Activated naive CD8-positive, alpha-beta T cell treated with anti-CD3 and anti-CD28 coated beads, Interleukin-2, amount 50 U/mL, for 24 hours (primary cell): ENCODE measurements at regions not wholly inside any gene's neighbourhood (a gene's known extent, or its start where the extent isn't known, plus 50 kb on each side); places are given as distances from the start of the nearest gene placed in this dataset.

Experiments used
- ATAC-seq: fragments of 150-1000 bp; cut with Tn5 transposase; one replicate; pipeline ENCODE4 v1.10.0; 2021
- DNase-seq: peaks from one replicate; pipeline ENCODE4 v3.0.0; 2021
- H3K27ac Mint-ChIP-seq: one replicate; pipeline ENCODE4 v1.8.0; 2021; ENCODE audit warnings: mild to moderate bottlenecking, mixed read lengths
- H3K27me3 Mint-ChIP-seq: one replicate; pipeline ENCODE4 v1.8.0; 2021; ENCODE audit warnings: mixed read lengths
- H3K36me3 Mint-ChIP-seq: one replicate; pipeline ENCODE4 v1.8.0; 2021; ENCODE audit warnings: low read depth, mixed read lengths
- H3K4me1 Mint-ChIP-seq: one replicate; pipeline ENCODE4 v1.8.0; 2021; ENCODE audit warnings: mixed read lengths
- H3K4me3 Mint-ChIP-seq: one replicate; pipeline ENCODE4 v1.8.0; 2021; ENCODE audit warnings: mild to moderate bottlenecking, moderate library complexity, mixed read lengths
- H3K9me3 Mint-ChIP-seq: one replicate; pipeline ENCODE4 v1.8.0; 2021; ENCODE audit warnings: mixed read lengths

GRCh38 chr4:180486342-180486741, 1756.9 kb upstream of the TENM3 start:
- peaks cover 3% of the 10 kb centered on the region for H3K9me3 Mint-ChIP-seq
- H3K4me1 Mint-ChIP-seq = no peaks in the 10 kb centered on the region
- ATAC-seq (no peak), DNase-seq (no peak)
- no peak overlapping the region for H3K27ac Mint-ChIP-seq
- no peaks in the 10 kb centered on the region for H3K36me3 Mint-ChIP-seq
- no peaks in the 10 kb centered on the region for H3K27me3 Mint-ChIP-seq
- no peak overlapping the region for H3K4me3 Mint-ChIP-seq

GRCh38 chr4:180489787-180490186, 1753.4 kb upstream of the TENM3 start:
- no peaks in the 10 kb centered on the region for H3K36me3 Mint-ChIP-seq
- H3K4me3 Mint-ChIP-seq = no peak overlapping the region
- H3K9me3 Mint-ChIP-seq = peaks cover 8% of the 10 kb centered on the region
- DNase-seq (no peak), ATAC-seq (no peak)
- H3K27me3 Mint-ChIP-seq = no peaks in the 10 kb centered on the region
- H3K27ac Mint-ChIP-seq = no peak overlapping the region
- no peaks in the 10 kb centered on the region for H3K4me1 Mint-ChIP-seq

- Mint-ChIP-seq H3K4me3 (no peak overlapping the region), H3K36me3 (no peaks in the 10 kb centered on the region), H3K27ac (no peak overlapping the region), H3K27me3 (no peaks in the 10 kb centered on the region), H3K9me3 (peaks cover 8% of the 10 kb centered on the region), H3K4me1 (no peaks in the 10 kb centered on the region)
- ATAC-seq = no peak
- DNase-seq = no peak
Measured at GRCh38 chr4:180491210-180491609, 1752.0 kb upstream of the TENM3 start.

GRCh38 chr4:180493299-180493698, 1749.9 kb upstream of the TENM3 start:
- Mint-ChIP-seq H3K27ac (no peak overlapping the region), H3K27me3 (no peaks in the 10 kb centered on the region), H3K4me1 (no peaks in the 10 kb centered on the region), H3K36me3 (no peaks in the 10 kb centered on the region), H3K4me3 (no peak overlapping the region), H3K9me3 (peaks cover 18% of the 10 kb centered on the region)
- DNase-seq (no peak), ATAC-seq (no peak)

- Mint-ChIP-seq H3K9me3 (peaks cover 12% of the 10 kb centered on the region), H3K27me3 (no peaks in the 10 kb centered on the region), H3K4me1 (no peaks in the 10 kb centered on the region), H3K36me3 (no peaks in the 10 kb centered on the region), H3K4me3 (no peak overlapping the region), H3K27ac (no peak overlapping the region)
- no peak for ATAC-seq
- no peak for DNase-seq
Measured at GRCh38 chr4:180500154-180500553, 1743.0 kb upstream of the TENM3 start.

- Mint-ChIP-seq H3K27ac (no peak overlapping the region), H3K4me3 (no peak overlapping the region), H3K4me1 (no peaks in the 10 kb centered on the region), H3K27me3 (no peaks in the 10 kb centered on the region), H3K36me3 (no peaks in the 10 kb centered on the region), H3K9me3 (peaks cover 12% of the 10 kb centered on the region)
- DNase-seq (no peak), ATAC-seq (no peak)
Measured at GRCh38 chr4:180512801-180513475, 1730.3 kb upstream of the TENM3 start.

GRCh38 chr4:180518906-180519305, 1724.3 kb upstream of the TENM3 start:
- Mint-ChIP-seq H3K27ac (no peak overlapping the region), H3K9me3 (peaks cover 12% of the 10 kb centered on the region), H3K27me3 (no peaks in the 10 kb centered on the region), H3K4me1 (no peaks in the 10 kb centered on the region), H3K36me3 (no peaks in the 10 kb centered on the region), H3K4me3 (no peak overlapping the region)
- no peak for ATAC-seq
- no peak for DNase-seq

GRCh38 chr4:180521181-180521580, 1722.0 kb upstream of the TENM3 start:
- no peaks in the 10 kb centered on the region for H3K27me3 Mint-ChIP-seq
- ATAC-seq = no peak
- H3K9me3 Mint-ChIP-seq = peaks cover 2% of the 10 kb centered on the region
- no peak for DNase-seq
- H3K4me1 Mint-ChIP-seq = no peaks in the 10 kb centered on the region
- H3K36me3 Mint-ChIP-seq = no peaks in the 10 kb centered on the region
- H3K4me3 Mint-ChIP-seq = no peak overlapping the region
- H3K27ac Mint-ChIP-seq = no peak overlapping the region

- H3K27me3 Mint-ChIP-seq = no peaks in the 10 kb centered on the region
- no peaks in the 10 kb centered on the region for H3K4me1 Mint-ChIP-seq
- no peaks in the 10 kb centered on the region for H3K36me3 Mint-ChIP-seq
- H3K27ac Mint-ChIP-seq = no peak overlapping the region
- ATAC-seq (no peak), DNase-seq (no peak)
- H3K9me3 Mint-ChIP-seq = no peaks in the 10 kb centered on the region
- no peak overlapping the region for H3K4me3 Mint-ChIP-seq
Measured at GRCh38 chr4:180525523-180526077, 1717.6 kb upstream of the TENM3 start.

GRCh38 chr4:180528003-180528402, 1715.2 kb upstream of the TENM3 start:
- H3K4me1 Mint-ChIP-seq = no peaks in the 10 kb centered on the region
- H3K27ac Mint-ChIP-seq = no peak overlapping the region
- no peak overlapping the region for H3K4me3 Mint-ChIP-seq
- H3K27me3 Mint-ChIP-seq = no peaks in the 10 kb centered on the region
- no peaks in the 10 kb centered on the region for H3K36me3 Mint-ChIP-seq
- ATAC-seq (no peak), DNase-seq (no peak)
- H3K9me3 Mint-ChIP-seq = peaks cover 9% of the 10 kb centered on the region

GRCh38 chr4:180530787-180531186, 1712.4 kb upstream of the TENM3 start:
- Mint-ChIP-seq H3K4me1 (no peaks in the 10 kb centered on the region), H3K36me3 (no peaks in the 10 kb centered on the region), H3K27me3 (no peaks in the 10 kb centered on the region), H3K4me3 (no peak overlapping the region), H3K27ac (no peak overlapping the region), H3K9me3 (peaks cover 12% of the 10 kb centered on the region)
- DNase-seq = no peak
- ATAC-seq = no peak

GRCh38 chr4:180532691-180533090, 1710.5 kb upstream of the TENM3 start:
- Mint-ChIP-seq H3K9me3 (peaks cover 12% of the 10 kb centered on the region), H3K27ac (no peak overlapping the region), H3K4me3 (no peak overlapping the region), H3K36me3 (no peaks in the 10 kb centered on the region), H3K4me1 (no peaks in the 10 kb centered on the region), H3K27me3 (no peaks in the 10 kb centered on the region)
- DNase-seq (no peak), ATAC-seq (no peak)

GRCh38 chr4:180538384-180539057, 1704.7 kb upstream of the TENM3 start:
- no peaks in the 10 kb centered on the region for H3K36me3 Mint-ChIP-seq
- no peak overlapping the region for H3K4me3 Mint-ChIP-seq
- no peaks in the 10 kb centered on the region for H3K9me3 Mint-ChIP-seq
- H3K27ac Mint-ChIP-seq = no peak overlapping the region
- ATAC-seq (no peak), DNase-seq (no peak)
- no peaks in the 10 kb centered on the region for H3K27me3 Mint-ChIP-seq
- no peaks in the 10 kb centered on the region for H3K4me1 Mint-ChIP-seq

GRCh38 chr4:180539284-180539683, 1703.9 kb upstream of the TENM3 start:
- no peaks in the 10 kb centered on the region for H3K4me1 Mint-ChIP-seq
- H3K4me3 Mint-ChIP-seq = no peak overlapping the region
- ATAC-seq (no peak), DNase-seq (no peak)
- H3K36me3 Mint-ChIP-seq = no peaks in the 10 kb centered on the region
- H3K27ac Mint-ChIP-seq = no peak overlapping the region
- no peaks in the 10 kb centered on the region for H3K27me3 Mint-ChIP-seq
- H3K9me3 Mint-ChIP-seq = no peaks in the 10 kb centered on the region

- DNase-seq (no peak), ATAC-seq (no peak)
- H3K9me3 Mint-ChIP-seq = no peaks in the 10 kb centered on the region
- no peak overlapping the region for H3K27ac Mint-ChIP-seq
- H3K27me3 Mint-ChIP-seq = no peaks in the 10 kb centered on the region
- H3K4me1 Mint-ChIP-seq = no peaks in the 10 kb centered on the region
- H3K36me3 Mint-ChIP-seq = no peaks in the 10 kb centered on the region
- no peak overlapping the region for H3K4me3 Mint-ChIP-seq
Measured at GRCh38 chr4:180541678-180542077, 1701.5 kb upstream of the TENM3 start.
